H9 (cell line): ENCODE measurements at regions not wholly inside any gene's neighbourhood (a gene's known extent, or its start where the extent isn't known, plus 50 kb on each side); places are given as distances from the start of the nearest gene placed in this dataset.
A peak's percentile ranks its signal among the peaks of the same experiment; 100 is the strongest.

Experiments used
- DNase-seq: peaks from one replicate; pipeline ENCODE4 v3.0.0-alpha.2; 2017
- H2AFZ ChIP-seq: one replicate; pipeline ENCODE4 v1.6.1; 2013; ENCODE audit warnings: mild to moderate bottlenecking, low read length, control low read depth, moderate library complexity
- H2AK5ac ChIP-seq: 2 replicates; pipeline ENCODE4 v1.6.1; 2013; ENCODE audit warnings: low read length, control low read depth, mixed read lengths; ENCODE audit not compliant: insufficient read length
- H2BK120ac ChIP-seq: one replicate; pipeline ENCODE4 v1.6.1; 2013; ENCODE audit warnings: low read depth, mild to moderate bottlenecking, low read length, control low read depth, inconsistent platforms; ENCODE audit not compliant: poor library complexity, severe bottlenecking
- H2BK12ac ChIP-seq: 2 replicates; pipeline ENCODE4 v1.6.1; 2013; ENCODE audit warnings: low read length, control low read depth, mixed read lengths, low read depth; ENCODE audit not compliant: insufficient read length
- H2BK15ac ChIP-seq: 2 replicates; pipeline ENCODE4 v1.6.1; 2013; ENCODE audit warnings: low read depth, low read length, control low read depth
- H2BK20ac ChIP-seq: one replicate; pipeline ENCODE4 v1.6.1; 2013; ENCODE audit warnings: low read depth, mild to moderate bottlenecking, low read length, control low read depth, inconsistent platforms; ENCODE audit not compliant: poor library complexity, severe bottlenecking
- H2BK5ac ChIP-seq: 2 replicates; pipeline ENCODE4 v1.6.1; 2013; ENCODE audit warnings: low read length, control low read depth, mixed read lengths; ENCODE audit not compliant: insufficient read length
- H3K14ac ChIP-seq: 2 replicates; pipeline ENCODE4 v1.6.1; 2013; ENCODE audit warnings: low read length, control low read depth; ENCODE audit not compliant: insufficient read depth
- H3K18ac ChIP-seq: 2 replicates; pipeline ENCODE4 v1.6.1; 2013; ENCODE audit warnings: low read depth, mild to moderate bottlenecking, mixed read lengths, low read length, control low read depth; ENCODE audit not compliant: insufficient read length
- H3K23ac ChIP-seq: 2 replicates; pipeline ENCODE4 v1.6.1; 2013; ENCODE audit warnings: low read length, control low read depth, mixed read lengths, low read depth; ENCODE audit not compliant: insufficient read length
- H3K23me2 ChIP-seq: 2 replicates; pipeline ENCODE4 v1.6.1; 2013; ENCODE audit warnings: low read depth, mild to moderate bottlenecking, mixed read lengths, low read length, control low read depth; ENCODE audit not compliant: insufficient read length, poor library complexity, severe bottlenecking
- H3K27ac ChIP-seq: 2 replicates; pipeline ENCODE4 v1.5.1; 2013; ENCODE audit warnings: low read length, control low read depth, mixed read lengths, low read depth; ENCODE audit not compliant: insufficient read length
- H3K27me3 ChIP-seq: 2 replicates; pipeline ENCODE4 v1.6.1; 2013; ENCODE audit warnings: low read length, control low read depth, inconsistent platforms; ENCODE audit not compliant: insufficient read depth
- H3K4ac ChIP-seq: 2 replicates; pipeline ENCODE4 v1.6.1; 2013; ENCODE audit warnings: low read depth, mild to moderate bottlenecking, control low read depth, inconsistent platforms, low read length, moderate library complexity
- H3K4me1 ChIP-seq: 2 replicates; pipeline ENCODE4 v1.6.1; 2013; ENCODE audit warnings: low read length, control low read depth, inconsistent platforms; ENCODE audit not compliant: insufficient read depth
- H3K4me2 ChIP-seq: 2 replicates; pipeline ENCODE4 v1.6.1; 2013; ENCODE audit warnings: low read length, control low read depth, mixed read lengths; ENCODE audit not compliant: insufficient read length, insufficient read depth
- H3K56ac ChIP-seq: 2 replicates; pipeline ENCODE4 v1.6.1; 2013; ENCODE audit warnings: low read depth, mild to moderate bottlenecking, mixed read lengths, low read length, control low read depth; ENCODE audit not compliant: insufficient read length
- H3K79me1 ChIP-seq: 2 replicates; pipeline ENCODE4 v1.6.1; 2013; ENCODE audit warnings: low read depth, mild to moderate bottlenecking, moderate library complexity, low read length, control low read depth, inconsistent platforms; ENCODE audit not compliant: insufficient read depth, poor library complexity, severe bottlenecking
- H3K79me2 ChIP-seq: 2 replicates; pipeline ENCODE4 v1.6.1; 2013; ENCODE audit warnings: low read length, control low read depth, inconsistent platforms; ENCODE audit not compliant: insufficient read depth
- H3K9ac ChIP-seq: 2 replicates; pipeline ENCODE4 v1.6.1; 2013; ENCODE audit warnings: low read length, control low read depth, mixed read lengths; ENCODE audit not compliant: insufficient read length; ENCODE audit errors: extremely low read depth
- H3K9me3 ChIP-seq: one replicate; pipeline ENCODE4 v1.6.1; 2013; ENCODE audit warnings: low read depth, low read length, inconsistent platforms; ENCODE audit not compliant: control insufficient read depth
- H3T11ph ChIP-seq: one replicate; pipeline ENCODE4 v1.6.1; 2013; ENCODE audit warnings: mild to moderate bottlenecking, low read length, control low read depth, inconsistent platforms
- H4K20me1 ChIP-seq: one replicate; pipeline ENCODE4 v1.6.1; 2013; ENCODE audit not compliant: control insufficient read depth, insufficient read length, insufficient read depth
- H4K5ac ChIP-seq: 2 replicates; pipeline ENCODE4 v1.6.1; 2013; ENCODE audit warnings: low read depth, mild to moderate bottlenecking, mixed read lengths, low read length, control low read depth; ENCODE audit not compliant: insufficient read length
- H4K8ac ChIP-seq: replicated peaks from 2 replicates; pipeline ENCODE4 v1.6.1; 2013; ENCODE audit warnings: low read length, control low read depth, mixed read lengths, low read depth; ENCODE audit not compliant: insufficient read length
- H4K91ac ChIP-seq: 2 replicates; pipeline ENCODE4 v1.6.1; 2013; ENCODE audit warnings: low read depth, mild to moderate bottlenecking, moderate library complexity, mixed read lengths, low read length, control low read depth; ENCODE audit not compliant: insufficient read length
- H3K27ac Mint-ChIP-seq, 3 experiments: 2 replicates in 2 of 3; 3 replicates in 1 of 3; pipeline ENCODE4 v1.8.0; 2020 to 2021; ENCODE audit warnings: mixed read lengths in 3 of 3, mild to moderate bottlenecking in 1 of 3, moderate library complexity in 1 of 3
- H3K27me3 Mint-ChIP-seq: 2 replicates; pipeline ENCODE4 v1.8.0; 2021; ENCODE audit warnings: low read depth, mild to moderate bottlenecking, moderate library complexity, mixed read lengths
- H3K36me3 Mint-ChIP-seq, 3 experiments: 2 replicates in 2 of 3; 3 replicates in 1 of 3; pipeline ENCODE4 v1.8.0; 2020 to 2021; ENCODE audit warnings: low read depth in 3 of 3, mixed read lengths in 3 of 3; ENCODE audit not compliant: insufficient read depth in 1 of 3
- H3K4me1 Mint-ChIP-seq, 2 experiments: 2 replicates each; pipeline ENCODE4 v1.8.0; 2020; ENCODE audit warnings: mixed read lengths in 2 of 2
- H3K4me3 Mint-ChIP-seq, 2 experiments: 2 replicates in 1 of 2; 3 replicates in 1 of 2; pipeline ENCODE4 v1.8.0; 2020 to 2021; ENCODE audit warnings: mild to moderate bottlenecking in 2 of 2, mixed read lengths in 2 of 2, moderate library complexity in 1 of 2
- H3K9me3 Mint-ChIP-seq, 2 experiments: 2 replicates in 1 of 2; 3 replicates in 1 of 2; pipeline ENCODE4 v1.8.0; 2020; ENCODE audit warnings: mild to moderate bottlenecking in 2 of 2, mixed read lengths in 2 of 2, moderate library complexity in 1 of 2
- CTCF ChIP-seq: fragments of 200-600 bp; sonication (generic); conservative IDR thresholded peaks from 3 replicates; pipeline ENCODE4 v1.8.0; 2021; ENCODE audit warnings: antibody characterized with exemption, mild to moderate bottlenecking
- WGBS: extraction: QIAGEN DNeasy Blood & Tissue Kit; methylation state at CpG from one replicate; pipeline ENCODE4 v1.1.7; 2013; ENCODE audit warnings: missing lambda C conversion rate, low lambda C conversion rate, mixed read lengths; ENCODE audit not compliant: insufficient read length; ENCODE audit errors: extremely low coverage; 5-methylcytosine and 5-hydroxymethylcytosine counted together

- Histone ChIP-seq H2AK5ac (no peak overlapping the region), H4K8ac (no peak overlapping the region), H2BK15ac (no peak overlapping the region), H4K5ac (no peak overlapping the region), H3K23ac (no peak overlapping the region), H3K9me3 (no peaks in the 10 kb centered on the region), H4K91ac (no peak overlapping the region), H3K27ac (no peak overlapping the region), H2AFZ (no peak overlapping the region), H3K79me2 (no peaks in the 10 kb centered on the region), H3K27me3 (no peaks in the 10 kb centered on the region), H3K79me1 (no peaks in the 10 kb centered on the region), H3K4me2 (no peak overlapping the region), H3K4me1 (peaks cover 2% of the 10 kb centered on the region; the same call in 1 of the 2 replicates), H2BK120ac (no peak overlapping the region), H2BK12ac (no peak overlapping the region), H3K18ac (no peak overlapping the region), H4K20me1 (no peaks in the 10 kb centered on the region), H3K9ac (no peak overlapping the region), H3K4ac (no peak overlapping the region), H3K23me2 (no peaks in the 10 kb centered on the region), H3K56ac (no peak overlapping the region), H2BK5ac (no peak overlapping the region), H3T11ph (no peak overlapping the region), H3K14ac (peak overlapping the region; percentile 8; the same call in 1 of the 2 replicates), H2BK20ac (no peak overlapping the region)
- no peaks in the 10 kb centered on the region for H3K36me3 Mint-ChIP-seq
- WGBS, result no CpG with 5 or more reads among the region's 6 CpGs
- no peak overlapping the region for H3K4me3 Mint-ChIP-seq
- peaks cover 22 to 25% of the 10 kb centered on the region in 2 experiments for H3K4me1 Mint-ChIP-seq
- DNase-seq, result no peak
- peak overlapping the region; percentile 16 to 65 (median 16); a peak in 2 of 7 replicates for H3K27ac Mint-ChIP-seq
- H3K27me3 Mint-ChIP-seq, result no peaks in the 10 kb centered on the region
- no peaks in the 10 kb centered on the region for H3K9me3 Mint-ChIP-seq
- TF ChIP-seq CTCF, result no peak
These were observed 695.1 kb downstream of the PLCL1 start for GRCh38 chr2:198499539-198499938.
